Tibial artery (tissue), 4 donors: ENCODE measurements at regions not wholly inside any gene's neighbourhood (a gene's known extent, or its start where the extent isn't known, plus 50 kb on each side); places are given as distances from the start of the nearest gene placed in this dataset.
A peak's percentile ranks its signal among the peaks of the same experiment; 100 is the strongest.

Source experiments
- DNase-seq, 2 donors: peaks; one replicate each; pipeline ENCODE4 v3.0.0-alpha.2; 2019
- H3K27ac ChIP-seq, 2 donors: fragments of 200-600 bp; sonication (generic) in 1 of 2; 1 replicate in 1 of 2; 2 replicates in 1 of 2; pipeline ENCODE4 v1.5.1; 2018 to 2019; ENCODE audit warnings: mild to moderate bottlenecking in 1 of 2
- H3K27me3 ChIP-seq, 2 donors: fragments of 200-600 bp; sonication (generic) in 1 of 2; one replicate each; pipeline versions ENCODE4 v1.5.1 to v1.6.0; 2016 to 2019
- H3K36me3 ChIP-seq, 3 donors: fragments of 200-600 bp; sonication (generic) in 2 of 3; one replicate each; pipeline ENCODE4 v1.5.1; 2016 to 2019; ENCODE audit warnings: mild to moderate bottlenecking in 2 of 3
- H3K4me1 ChIP-seq, 4 donors: fragments of 200-600 bp; sonication (generic) in 2 of 4; 1 replicate in 3 of 4; 2 replicates in 1 of 4; pipeline ENCODE4 v1.5.1; 2016 to 2019
- H3K4me3 ChIP-seq, 2 donors: fragments of 200-600 bp; sonication (generic) in 1 of 2; 1 replicate in 1 of 2; 2 replicates in 1 of 2; pipeline ENCODE4 v1.5.1; 2018 to 2019; ENCODE audit warnings: mild to moderate bottlenecking in 2 of 2
- H3K9me3 ChIP-seq, 3 donors: fragments of 200-600 bp; sonication (generic) in 1 of 3; one replicate each; pipeline ENCODE4 v1.5.1; 2016 to 2019
- intact Hi-C: fragments of 100-400 bp; cut with DNase I; formaldehyde crosslinking; loops from one replicate; pipeline ENCODE4 v1.15.0; 2023; ENCODE audit warnings: low total_unique reads
- TF ChIP-seq, protein P1 (sequence below), 2 experiments: fragments of 200-600 bp in 1 of 2; fragments of 450-650 bp in 1 of 2; IDR thresholded peaks; one replicate each; pipeline ENCODE4 v1.5.1; 2017 to 2019; ENCODE audit warnings: antibody characterized with exemption in 2 of 2, mild to moderate bottlenecking in 1 of 2, moderate library complexity in 1 of 2

- TF ChIP-seq, protein P1, sequence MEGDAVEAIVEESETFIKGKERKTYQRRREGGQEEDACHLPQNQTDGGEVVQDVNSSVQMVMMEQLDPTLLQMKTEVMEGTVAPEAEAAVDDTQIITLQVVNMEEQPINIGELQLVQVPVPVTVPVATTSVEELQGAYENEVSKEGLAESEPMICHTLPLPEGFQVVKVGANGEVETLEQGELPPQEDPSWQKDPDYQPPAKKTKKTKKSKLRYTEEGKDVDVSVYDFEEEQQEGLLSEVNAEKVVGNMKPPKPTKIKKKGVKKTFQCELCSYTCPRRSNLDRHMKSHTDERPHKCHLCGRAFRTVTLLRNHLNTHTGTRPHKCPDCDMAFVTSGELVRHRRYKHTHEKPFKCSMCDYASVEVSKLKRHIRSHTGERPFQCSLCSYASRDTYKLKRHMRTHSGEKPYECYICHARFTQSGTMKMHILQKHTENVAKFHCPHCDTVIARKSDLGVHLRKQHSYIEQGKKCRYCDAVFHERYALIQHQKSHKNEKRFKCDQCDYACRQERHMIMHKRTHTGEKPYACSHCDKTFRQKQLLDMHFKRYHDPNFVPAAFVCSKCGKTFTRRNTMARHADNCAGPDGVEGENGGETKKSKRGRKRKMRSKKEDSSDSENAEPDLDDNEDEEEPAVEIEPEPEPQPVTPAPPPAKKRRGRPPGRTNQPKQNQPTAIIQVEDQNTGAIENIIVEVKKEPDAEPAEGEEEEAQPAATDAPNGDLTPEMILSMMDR (IDR thresholded peaks at IDR 0.05) = no peak
- DNase-seq = no peak
- Histone ChIP-seq H3K27ac (no peak overlapping the region), H3K36me3 (no peaks in the 10 kb centered on the region), H3K4me3 (no peak overlapping the region), H3K27me3 (no peaks in the 10 kb centered on the region), H3K9me3 (no peaks in the 10 kb centered on the region), H3K4me1 (no peaks in the 10 kb centered on the region)
- intact Hi-C loops = no loop called here
Measured at GRCh38 chr10:111976557-111976956, 207.0 kb downstream of the GPAM start.

DNA sequence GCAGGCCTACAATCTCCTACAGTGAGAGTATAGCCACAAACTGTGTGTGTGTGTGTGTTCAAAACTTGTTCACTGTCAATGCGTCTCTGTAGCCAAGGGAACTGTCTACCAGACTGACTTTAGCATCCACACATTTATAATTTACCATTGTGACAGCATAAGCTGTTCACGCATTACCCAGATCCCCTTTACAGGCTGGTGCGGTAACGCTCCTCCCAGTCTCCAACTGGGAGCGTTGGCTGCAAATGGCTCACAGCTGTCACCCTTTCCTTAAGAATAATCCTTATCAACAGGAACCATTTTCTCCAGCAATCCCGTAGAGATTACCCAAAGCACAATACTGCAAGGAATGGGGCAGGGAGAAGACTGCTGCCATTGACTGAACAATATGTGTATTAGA, 199.5 kb downstream of the GPAM start:
- TF ChIP-seq, protein P1 (IDR thresholded peaks at IDR 0.05) = no peak
- H3K36me3 ChIP-seq = no peaks in the 10 kb centered on the region
- peaks cover 0 to 29% (median 6%) of the 10 kb centered on the region in 4 donors for H3K4me1 ChIP-seq
- H3K9me3 ChIP-seq = no peaks in the 10 kb centered on the region
- no peak for DNase-seq
- H3K4me3 ChIP-seq = no peak overlapping the region
- intact Hi-C loops = no loop called here
- H3K27ac ChIP-seq = no peak overlapping the region
- H3K27me3 ChIP-seq = peaks cover 0 to 1% of the 10 kb centered on the region in 2 donors

DNA sequence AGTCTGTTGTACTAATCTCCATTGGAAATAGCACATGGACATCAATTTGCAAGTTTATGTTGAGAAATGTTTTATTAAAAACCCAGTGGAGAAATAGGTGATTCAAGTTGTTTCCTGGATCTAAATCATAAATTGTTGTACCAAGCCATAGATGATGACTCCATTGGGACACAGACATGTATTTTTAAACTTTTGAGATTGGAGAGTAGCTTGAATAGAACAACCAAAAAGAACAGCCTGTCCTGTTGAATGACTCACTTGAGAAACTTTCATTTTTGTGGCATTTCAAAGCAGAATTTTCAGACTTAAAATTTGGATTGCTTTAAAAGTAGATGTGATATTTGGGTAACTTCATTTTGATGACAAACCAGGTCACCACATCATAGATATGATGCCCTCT, 197.5 kb downstream of the GPAM start:
- intact Hi-C loops = no loop called here
- peaks cover 0 to 29% (median 6%) of the 10 kb centered on the region in 4 donors for H3K4me1 ChIP-seq
- H3K36me3 ChIP-seq = no peaks in the 10 kb centered on the region
- peak overlapping the region; percentile 44 to 68 for H3K27ac ChIP-seq
- no peaks in the 10 kb centered on the region for H3K9me3 ChIP-seq
- H3K27me3 ChIP-seq = peaks cover 0 to 9% of the 10 kb centered on the region in 2 donors
- DNase-seq = no peak
- TF ChIP-seq, protein P1 (IDR thresholded peaks at IDR 0.05) = no peak
- H3K4me3 ChIP-seq = no peak overlapping the region

DNA sequence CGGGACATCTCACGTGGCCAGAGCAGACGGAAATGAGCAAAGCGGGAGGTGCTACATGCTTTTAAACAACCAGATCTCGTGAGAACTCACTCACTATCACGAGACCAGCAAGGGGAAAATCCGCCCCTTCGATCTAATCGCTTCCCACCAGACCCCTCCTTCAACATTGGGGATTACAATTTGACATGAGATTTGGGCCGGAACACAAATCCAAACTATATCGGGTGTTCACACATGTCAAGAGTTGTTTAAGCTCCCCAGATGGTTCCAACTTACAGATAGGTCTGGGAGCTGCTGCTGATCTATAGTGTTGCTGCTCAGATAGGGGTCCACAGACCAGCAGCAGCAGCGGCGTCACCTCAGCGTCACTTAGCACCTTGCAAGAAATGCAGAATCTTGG, 194.9 kb downstream of the GPAM start:
- intact Hi-C loops = no loop called here
- Histone ChIP-seq H3K27me3 (peaks cover 0 to 9% of the 10 kb centered on the region in 2 donors), H3K4me1 (peaks cover 0 to 29% (median 6%) of the 10 kb centered on the region in 4 donors), H3K36me3 (no peaks in the 10 kb centered on the region), H3K27ac (no peak overlapping the region), H3K4me3 (no peak overlapping the region), H3K9me3 (no peaks in the 10 kb centered on the region)
- no peak for DNase-seq
- TF ChIP-seq, protein P1 (IDR thresholded peaks at IDR 0.05) = no peak

DNA sequence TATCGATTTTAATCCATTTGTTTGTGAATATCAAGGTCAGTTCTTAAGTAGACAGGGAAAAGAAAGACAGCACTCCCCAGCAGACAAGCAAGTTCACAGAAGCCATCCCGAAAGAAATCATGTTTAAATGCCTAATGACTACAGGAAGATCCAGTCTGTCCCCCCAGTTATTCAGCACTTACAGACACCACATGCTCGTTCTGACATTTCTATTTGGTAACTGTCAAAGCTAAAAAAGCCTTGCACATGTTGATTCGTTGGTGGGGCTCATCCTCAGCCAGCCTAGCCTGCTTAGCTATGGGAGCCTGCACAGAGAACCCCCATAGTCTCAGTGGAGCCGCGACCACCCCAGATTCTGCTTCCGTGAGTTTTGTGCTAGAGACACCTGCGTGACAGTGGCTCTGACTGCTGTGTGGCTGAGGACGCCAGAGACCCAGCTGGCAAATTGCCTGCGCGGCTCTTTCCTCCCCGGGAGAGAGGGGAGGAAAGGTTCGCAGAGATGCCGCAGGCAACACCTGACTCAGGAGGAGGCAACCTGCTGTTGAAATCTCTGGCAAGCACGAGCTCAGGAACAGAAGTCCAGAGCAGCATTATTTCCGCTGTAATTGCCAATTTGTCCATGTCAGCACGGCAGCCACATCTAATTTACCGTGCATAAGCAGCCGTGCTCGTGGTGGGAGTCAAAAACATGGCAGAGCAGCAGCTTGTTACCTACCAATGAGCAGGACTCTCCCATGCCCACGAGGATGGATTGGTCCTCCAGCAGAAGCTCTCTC, 194.2 kb downstream of the GPAM start:
- H3K27me3 ChIP-seq = peaks cover 0 to 9% of the 10 kb centered on the region in 2 donors
- TF ChIP-seq, protein P1 (IDR thresholded peaks at IDR 0.05) = no peak
- no peaks in the 10 kb centered on the region for H3K9me3 ChIP-seq
- H3K36me3 ChIP-seq = no peaks in the 10 kb centered on the region
- no peak for DNase-seq
- intact Hi-C loops = no loop called here
- peaks cover 0 to 29% (median 6%) of the 10 kb centered on the region in 4 donors for H3K4me1 ChIP-seq
- H3K27ac ChIP-seq = no peak overlapping the region
- no peak overlapping the region for H3K4me3 ChIP-seq
